ENCODE measurements at regions not wholly inside any gene's neighbourhood (a gene's known extent, or its start where the extent isn't known, plus 50 kb on each side); places are given as distances from the start of the nearest gene placed in this dataset.

GRCh38 chr5:159504106-159504856, 174.0 kb upstream of the IL12B start:
- peak overlapping the region; percentile 77 for H3K27ac ChIP-seq
- no peaks in the 10 kb centered on the region for H3K36me3 ChIP-seq (replicated peaks; ENCODE audit: insufficient read depth, low read depth)
- H3K9me3 ChIP-seq (ENCODE audit: low read depth), result no peaks in the 10 kb centered on the region
- 41% methylated on average over 2 of the region's 2 CpGs for WGBS (ENCODE audit: low lambda C conversion rate, missing lambda C conversion rate)
- H3K9me2 ChIP-seq (replicated peaks; ENCODE audit: insufficient read depth), result no peaks in the 10 kb centered on the region
- no peak overlapping the region for H2AFZ ChIP-seq
- H3K4me3 ChIP-seq, result no peak overlapping the region
- peak overlapping the region; percentile 39 for H3K4me2 ChIP-seq
- H3K79me2 ChIP-seq, result no peaks in the 10 kb centered on the region
- no peak for TF ChIP-seq EZH2 (IDR thresholded peaks at IDR 0.05; ENCODE audit: borderline replicate concordance)
- TF ChIP-seq CTCF (IDR thresholded peaks at IDR 0.05; ENCODE audit: poor library complexity), result no peak
- TF ChIP-seq EZH2phosphoT487 (IDR thresholded peaks at IDR 0.05; ENCODE audit: low read depth, severe bottlenecking, unreplicated experiment), result no peak
- peaks cover 20% of the 10 kb centered on the region for H3K4me1 ChIP-seq (ENCODE audit: insufficient read depth)
- DNase-seq (ENCODE audit: low spot score), result peak; percentile 15
- no peaks in the 10 kb centered on the region for H3K27me3 ChIP-seq
- no peaks in the 10 kb centered on the region for H4K20me1 ChIP-seq (ENCODE audit: insufficient read depth, poor library complexity, severe bottlenecking)

- Histone ChIP-seq H3K4me2 (peak overlapping the region; percentile 39), H2AFZ (no peak overlapping the region), H3K36me3 (replicated peaks; ENCODE audit: insufficient read depth, low read depth) (no peaks in the 10 kb centered on the region), H3K4me1 (ENCODE audit: insufficient read depth) (peaks cover 20% of the 10 kb centered on the region), H3K79me2 (no peaks in the 10 kb centered on the region), H3K4me3 (no peak overlapping the region), H3K27me3 (no peaks in the 10 kb centered on the region), H3K9me3 (ENCODE audit: low read depth) (no peaks in the 10 kb centered on the region), H4K20me1 (ENCODE audit: insufficient read depth, poor library complexity, severe bottlenecking) (no peaks in the 10 kb centered on the region), H3K9me2 (replicated peaks; ENCODE audit: insufficient read depth) (no peaks in the 10 kb centered on the region), H3K27ac (peak overlapping the region; percentile 77)
- WGBS (ENCODE audit: low lambda C conversion rate, missing lambda C conversion rate), result 27% methylated on average over 7 of the region's 7 CpGs
- TF ChIP-seq CTCF (IDR thresholded peaks at IDR 0.05; ENCODE audit: poor library complexity) (no peak), EZH2 (IDR thresholded peaks at IDR 0.05; ENCODE audit: borderline replicate concordance) (no peak), EZH2phosphoT487 (IDR thresholded peaks at IDR 0.05; ENCODE audit: low read depth, severe bottlenecking, unreplicated experiment) (no peak)
- DNase-seq (ENCODE audit: low spot score), result peak; percentile 75
These were observed 174.6 kb upstream of the IL12B start for GRCh38 chr5:159504857-159505304.

GRCh38 chr5:159507055-159507454, 176.8 kb upstream of the IL12B start:
- Histone ChIP-seq H3K4me2 (no peak overlapping the region), H4K20me1 (ENCODE audit: insufficient read depth, poor library complexity, severe bottlenecking) (no peaks in the 10 kb centered on the region), H3K9me2 (replicated peaks; ENCODE audit: insufficient read depth) (no peaks in the 10 kb centered on the region), H3K4me1 (ENCODE audit: insufficient read depth) (peaks cover 27% of the 10 kb centered on the region), H3K36me3 (replicated peaks; ENCODE audit: insufficient read depth, low read depth) (no peaks in the 10 kb centered on the region), H3K9me3 (ENCODE audit: low read depth) (no peaks in the 10 kb centered on the region), H3K79me2 (no peaks in the 10 kb centered on the region), H3K27me3 (no peaks in the 10 kb centered on the region), H2AFZ (no peak overlapping the region), H3K27ac (no peak overlapping the region), H3K4me3 (no peak overlapping the region)
- no peak for TF ChIP-seq EZH2phosphoT487 (IDR thresholded peaks at IDR 0.05; ENCODE audit: low read depth, severe bottlenecking, unreplicated experiment)
- no peak for TF ChIP-seq EZH2 (IDR thresholded peaks at IDR 0.05; ENCODE audit: borderline replicate concordance)
- no peak for TF ChIP-seq CTCF (IDR thresholded peaks at IDR 0.05; ENCODE audit: poor library complexity)
- no peak for DNase-seq (ENCODE audit: low spot score)
- 85% methylated on average over 2 of the region's 2 CpGs for WGBS (ENCODE audit: low lambda C conversion rate, missing lambda C conversion rate)

Data from hepatocyte (in vitro differentiated cells).